Gastrocnemius medialis (tissue), 4 donors: ENCODE measurements at regions not wholly inside any gene's neighbourhood (a gene's known extent, or its start where the extent isn't known, plus 50 kb on each side); places are given as distances from the start of the nearest gene placed in this dataset.

Experiments
- POLR2A ChIP-seq, 2 donors: fragments of 450-650 bp; IDR thresholded peaks; one replicate each; pipeline ENCODE4 v1.6.1; 2017; ENCODE audit warnings: antibody characterized with exemption in 2 of 2, mild to moderate bottlenecking in 2 of 2, moderate library complexity in 2 of 2
- TF ChIP-seq, protein P1 (sequence below), 5 experiments: fragments of 450-650 bp in 3 of 5; fragments of 200-600 bp in 2 of 5; sonication (generic) in 2 of 5; IDR thresholded peaks in 4 of 5; conservative IDR thresholded peaks in 1 of 5; 1 replicate in 4 of 5; 2 replicates in 1 of 5; pipeline ENCODE4 v1.5.1; 2016 to 2019; ENCODE audit warnings: antibody characterized with exemption in 5 of 5, mild to moderate bottlenecking in 3 of 5, moderate library complexity in 3 of 5

DNA sequence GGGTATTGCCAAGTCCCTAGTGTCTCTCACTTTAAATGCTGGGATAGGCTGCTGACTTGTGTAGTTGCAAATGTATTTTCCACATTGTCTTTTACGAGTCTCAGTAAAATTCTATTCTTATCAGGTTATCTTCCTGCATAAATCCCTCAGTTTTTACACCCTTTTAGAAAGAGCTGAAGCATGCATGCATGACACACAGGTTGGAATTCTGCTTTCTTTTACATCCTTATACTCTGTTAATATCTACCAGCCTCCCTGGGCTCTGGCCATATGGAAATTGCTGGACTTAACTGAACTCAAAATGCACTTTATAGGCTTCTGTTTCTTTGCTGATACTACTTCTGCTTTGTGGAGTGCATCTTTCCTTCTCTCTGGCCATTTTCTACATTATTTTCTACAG lies 477.4 kb downstream of the FRK start:
- no peak for TF ChIP-seq POLR2A (IDR thresholded peaks at IDR 0.05)
- TF ChIP-seq, protein P1, sequence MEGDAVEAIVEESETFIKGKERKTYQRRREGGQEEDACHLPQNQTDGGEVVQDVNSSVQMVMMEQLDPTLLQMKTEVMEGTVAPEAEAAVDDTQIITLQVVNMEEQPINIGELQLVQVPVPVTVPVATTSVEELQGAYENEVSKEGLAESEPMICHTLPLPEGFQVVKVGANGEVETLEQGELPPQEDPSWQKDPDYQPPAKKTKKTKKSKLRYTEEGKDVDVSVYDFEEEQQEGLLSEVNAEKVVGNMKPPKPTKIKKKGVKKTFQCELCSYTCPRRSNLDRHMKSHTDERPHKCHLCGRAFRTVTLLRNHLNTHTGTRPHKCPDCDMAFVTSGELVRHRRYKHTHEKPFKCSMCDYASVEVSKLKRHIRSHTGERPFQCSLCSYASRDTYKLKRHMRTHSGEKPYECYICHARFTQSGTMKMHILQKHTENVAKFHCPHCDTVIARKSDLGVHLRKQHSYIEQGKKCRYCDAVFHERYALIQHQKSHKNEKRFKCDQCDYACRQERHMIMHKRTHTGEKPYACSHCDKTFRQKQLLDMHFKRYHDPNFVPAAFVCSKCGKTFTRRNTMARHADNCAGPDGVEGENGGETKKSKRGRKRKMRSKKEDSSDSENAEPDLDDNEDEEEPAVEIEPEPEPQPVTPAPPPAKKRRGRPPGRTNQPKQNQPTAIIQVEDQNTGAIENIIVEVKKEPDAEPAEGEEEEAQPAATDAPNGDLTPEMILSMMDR (IDR thresholded peaks at IDR 0.05 in 4 of 5, conservative IDR thresholded peaks at IDR 0.05 in 1 of 5) = no peak
